Peyer's patch (tissue), 4 donors: ENCODE measurements at regions not wholly inside any gene's neighbourhood (a gene's known extent, or its start where the extent isn't known, plus 50 kb on each side); places are given as distances from the start of the nearest gene placed in this dataset.
"Not testable (repeated sequence)": the region's sequence is repeated elsewhere in the genome, so short reads cannot be mapped to it uniquely, and the experiment has no call there.

Experiments
- DNase-seq, 3 donors: peaks; one replicate each; pipeline ENCODE4 v3.0.0-alpha.2; 2017 to 2019
- H3K27ac ChIP-seq, 4 donors: fragments of 200-600 bp; sonication (generic); one replicate each; pipeline ENCODE4 v1.5.1; 2016 to 2019
- H3K27me3 ChIP-seq, 2 donors: fragments of 200-600 bp; sonication (generic); one replicate each; pipeline ENCODE4 v1.5.1; 2019
- H3K36me3 ChIP-seq, 3 donors: fragments of 200-600 bp; sonication (generic); one replicate each; pipeline ENCODE4 v1.5.1; 2016 to 2019
- H3K4me1 ChIP-seq, 4 donors: fragments of 200-600 bp; sonication (generic); one replicate each; pipeline ENCODE4 v1.5.1; 2016 to 2019
- H3K4me3 ChIP-seq, 4 donors: fragments of 200-600 bp; sonication (generic); 1 replicate in 3 of 4; 2 replicates in 1 of 4; pipeline ENCODE4 v1.5.1; 2016 to 2019; ENCODE audit warnings: mild to moderate bottlenecking in 1 of 4
- H3K9me3 ChIP-seq, 4 donors: fragments of 200-600 bp; sonication (generic); one replicate each; pipeline ENCODE4 v1.5.1; 2016 to 2019; ENCODE audit warnings: mild to moderate bottlenecking in 1 of 4
- POLR2A ChIP-seq, 2 donors: fragments of 450-650 bp; IDR thresholded peaks; one replicate each; pipeline ENCODE4 v1.5.1; 2017; ENCODE audit warnings: antibody characterized with exemption in 2 of 2, mild to moderate bottlenecking in 2 of 2, moderate library complexity in 2 of 2
- TF ChIP-seq, protein P1 (sequence below), 6 experiments: fragments of 450-650 bp in 4 of 6; fragments of 200-600 bp in 2 of 6; sonication (generic) in 1 of 6; IDR thresholded peaks; one replicate each; pipeline ENCODE4 v1.5.1; 2017 to 2019; ENCODE audit warnings: antibody characterized with exemption in 6 of 6, mild to moderate bottlenecking in 3 of 6, moderate library complexity in 1 of 6

DNA sequence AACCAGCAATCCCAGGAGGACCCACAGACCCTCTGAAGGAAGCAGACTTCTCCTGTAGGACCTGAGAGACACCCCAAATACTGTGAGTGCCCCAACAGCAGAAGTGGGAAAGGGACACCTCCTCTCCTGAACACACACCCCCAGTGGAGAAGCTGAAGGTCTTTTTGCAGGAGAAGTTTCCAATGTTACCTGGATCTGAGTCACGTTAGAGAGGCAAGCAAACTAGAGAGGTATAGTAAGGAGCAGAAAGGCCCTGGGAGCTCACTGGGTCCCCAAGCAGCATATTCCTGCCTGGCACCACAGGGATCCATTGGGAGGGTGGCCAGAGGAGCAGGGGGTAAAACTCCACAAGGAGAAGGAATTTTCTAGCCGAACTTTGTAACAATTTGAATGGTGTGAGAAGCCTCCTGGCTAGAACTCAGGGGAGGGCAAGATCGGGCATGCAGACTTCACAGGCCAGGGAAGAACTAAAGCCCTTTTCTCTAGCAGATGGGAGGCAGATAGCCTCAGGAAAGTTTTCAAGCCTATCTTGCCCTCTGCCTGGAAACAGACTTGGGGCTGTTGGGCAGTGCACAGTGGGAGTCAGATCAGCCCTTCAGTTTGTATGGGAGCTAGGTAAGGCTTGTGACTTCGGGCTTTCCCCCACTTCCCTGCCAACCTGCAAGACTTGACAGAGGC is 68.2 kb upstream of the SSTR4 start:
- Histone ChIP-seq H3K4me3 (no peak overlapping the region), H3K27ac (no peak overlapping the region), H3K9me3 (no peaks in the 10 kb centered on the region), H3K4me1 (no peaks in the 10 kb centered on the region), H3K27me3 (no peaks in the 10 kb centered on the region), H3K36me3 (no peaks in the 10 kb centered on the region)
- TF ChIP-seq, protein P1, sequence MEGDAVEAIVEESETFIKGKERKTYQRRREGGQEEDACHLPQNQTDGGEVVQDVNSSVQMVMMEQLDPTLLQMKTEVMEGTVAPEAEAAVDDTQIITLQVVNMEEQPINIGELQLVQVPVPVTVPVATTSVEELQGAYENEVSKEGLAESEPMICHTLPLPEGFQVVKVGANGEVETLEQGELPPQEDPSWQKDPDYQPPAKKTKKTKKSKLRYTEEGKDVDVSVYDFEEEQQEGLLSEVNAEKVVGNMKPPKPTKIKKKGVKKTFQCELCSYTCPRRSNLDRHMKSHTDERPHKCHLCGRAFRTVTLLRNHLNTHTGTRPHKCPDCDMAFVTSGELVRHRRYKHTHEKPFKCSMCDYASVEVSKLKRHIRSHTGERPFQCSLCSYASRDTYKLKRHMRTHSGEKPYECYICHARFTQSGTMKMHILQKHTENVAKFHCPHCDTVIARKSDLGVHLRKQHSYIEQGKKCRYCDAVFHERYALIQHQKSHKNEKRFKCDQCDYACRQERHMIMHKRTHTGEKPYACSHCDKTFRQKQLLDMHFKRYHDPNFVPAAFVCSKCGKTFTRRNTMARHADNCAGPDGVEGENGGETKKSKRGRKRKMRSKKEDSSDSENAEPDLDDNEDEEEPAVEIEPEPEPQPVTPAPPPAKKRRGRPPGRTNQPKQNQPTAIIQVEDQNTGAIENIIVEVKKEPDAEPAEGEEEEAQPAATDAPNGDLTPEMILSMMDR (IDR thresholded peaks at IDR 0.05), result no peak
- no peak for TF ChIP-seq POLR2A (IDR thresholded peaks at IDR 0.05)
- no peak for DNase-seq

- DNase-seq, H3K36me3 ChIP-seq, H3K4me1 ChIP-seq, H3K9me3 ChIP-seq, H3K27me3 ChIP-seq, H3K27ac ChIP-seq, H3K4me3 ChIP-seq: not testable (repeated sequence)
These were observed 67.4 kb upstream of the SSTR4 start for GRCh38 chr20:22967706-22968105.

DNA sequence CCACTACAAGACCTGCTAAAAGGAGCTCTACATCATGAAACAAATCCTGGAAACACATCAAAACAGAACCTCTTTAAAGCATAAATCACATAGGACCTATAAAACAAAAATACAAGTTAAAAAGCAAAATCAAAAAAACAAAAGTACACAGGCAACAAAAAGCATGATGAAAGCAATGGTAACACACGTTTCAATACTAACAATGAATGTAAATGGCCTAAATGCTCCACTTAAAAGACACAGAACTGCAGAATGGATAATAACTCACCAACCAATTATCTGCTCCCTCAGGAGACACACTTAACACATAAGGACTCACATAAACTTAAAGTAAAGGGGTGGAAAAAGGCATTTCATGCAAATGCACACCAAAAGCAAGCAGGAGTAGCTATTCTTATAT is 66.1 kb upstream of the SSTR4 start:
- not testable (repeated sequence) for H3K4me1 ChIP-seq, H3K27me3 ChIP-seq, H3K4me3 ChIP-seq, H3K36me3 ChIP-seq, DNase-seq, H3K9me3 ChIP-seq, H3K27ac ChIP-seq

DNA sequence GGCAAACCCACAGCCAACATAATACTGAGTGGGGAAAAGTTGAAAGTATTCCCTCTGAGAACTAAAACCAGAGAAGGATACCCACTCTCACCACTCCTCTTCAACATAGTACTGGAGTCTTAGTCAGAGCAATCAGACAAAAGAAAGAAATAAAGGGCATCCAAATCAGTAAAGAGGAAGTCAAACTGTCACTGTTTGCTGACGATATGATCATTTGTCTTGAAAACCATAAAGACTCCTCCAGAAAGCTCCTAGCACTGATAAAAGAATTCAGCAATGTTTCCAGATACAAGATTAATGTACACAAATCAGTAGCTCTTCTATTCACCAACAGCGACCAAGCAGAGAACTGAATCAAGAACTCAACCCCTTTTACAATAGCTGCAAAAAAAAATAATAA is 64.0 kb upstream of the SSTR4 start:
- not testable (repeated sequence) for H3K4me3 ChIP-seq, H3K9me3 ChIP-seq, H3K4me1 ChIP-seq, DNase-seq, H3K27ac ChIP-seq, H3K27me3 ChIP-seq, H3K36me3 ChIP-seq

- Histone ChIP-seq H3K4me1 (no peaks in the 10 kb centered on the region), H3K4me3 (no peak overlapping the region), H3K27me3 (no peaks in the 10 kb centered on the region), H3K27ac (no peak overlapping the region), H3K36me3 (no peaks in the 10 kb centered on the region), H3K9me3 (no peaks in the 10 kb centered on the region)
- DNase-seq, result no peak
- TF ChIP-seq, protein P1 (IDR thresholded peaks at IDR 0.05), result peak in 2 of 6 experiments; percentile 21 to 27
- TF ChIP-seq POLR2A (IDR thresholded peaks at IDR 0.05), result no peak
These were observed 60.8 kb upstream of the SSTR4 start for GRCh38 chr20:22974354-22974753.

- no peak for DNase-seq
- Histone ChIP-seq H3K27me3 (no peaks in the 10 kb centered on the region), H3K27ac (no peak overlapping the region), H3K4me1 (no peaks in the 10 kb centered on the region), H3K36me3 (no peaks in the 10 kb centered on the region), H3K9me3 (no peaks in the 10 kb centered on the region), H3K4me3 (no peak overlapping the region)
- TF ChIP-seq POLR2A (IDR thresholded peaks at IDR 0.05), result no peak
- TF ChIP-seq, protein P1 (IDR thresholded peaks at IDR 0.05), result no peak
These were observed 57.9 kb upstream of the SSTR4 start for GRCh38 chr20:22977047-22977785.

- DNase-seq, result no peak
- TF ChIP-seq, protein P1 (IDR thresholded peaks at IDR 0.05), result no peak
- no peak for TF ChIP-seq POLR2A (IDR thresholded peaks at IDR 0.05)
These were observed 51.1 kb upstream of the SSTR4 start for GRCh38 chr20:22984008-22984407.

More at GRCh38 chr20:22984008-22984407, 51.1 kb upstream of the SSTR4 start:
- Histone ChIP-seq H3K9me3 (no peaks in the 10 kb centered on the region), H3K27ac (no peak overlapping the region), H3K4me1 (no peaks in the 10 kb centered on the region), H3K27me3 (no peaks in the 10 kb centered on the region), H3K4me3 (no peak overlapping the region), H3K36me3 (no peaks in the 10 kb centered on the region)
